ENCODE measurements at regions not wholly inside any gene's neighbourhood (a gene's known extent, or its start where the extent isn't known, plus 50 kb on each side); places are given as distances from the start of the nearest gene placed in this dataset.

GRCh38 chr12:58537278-58537677 lies 383.0 kb downstream of the LRIG3 start:
- no peak for TF ChIP-seq CTCF (IDR thresholded peaks at IDR 0.05; ENCODE audit: insufficient read depth, low read length, poor library complexity, severe bottlenecking)
- Histone ChIP-seq H3K36me3 (ENCODE audit: control insufficient read depth, insufficient read depth, low read length) (no peaks in the 10 kb centered on the region), H3K4me3 (ENCODE audit: low read depth, low read length) (no peak overlapping the region), H3K27me3 (ENCODE audit: control insufficient read depth, insufficient read depth, low read length) (no peaks in the 10 kb centered on the region)
- no peak for DNase-seq (ENCODE audit: low read depth)

GRCh38 chr12:58539295-58539694 lies 381.0 kb downstream of the LRIG3 start:
- H3K4me3 ChIP-seq (ENCODE audit: low read depth, low read length): no peak overlapping the region
- H3K27me3 ChIP-seq (ENCODE audit: control insufficient read depth, insufficient read depth, low read length): no peaks in the 10 kb centered on the region
- no peaks in the 10 kb centered on the region for H3K36me3 ChIP-seq (ENCODE audit: control insufficient read depth, insufficient read depth, low read length)
- TF ChIP-seq CTCF (IDR thresholded peaks at IDR 0.05; ENCODE audit: insufficient read depth, low read length, poor library complexity, severe bottlenecking): no peak
- no peak for DNase-seq (ENCODE audit: low read depth)

GRCh38 chr12:58540480-58541299 lies 379.6 kb downstream of the LRIG3 start:
- TF ChIP-seq CTCF (IDR thresholded peaks at IDR 0.05; ENCODE audit: insufficient read depth, low read length, poor library complexity, severe bottlenecking): peak; percentile 84
- Histone ChIP-seq H3K36me3 (ENCODE audit: control insufficient read depth, insufficient read depth, low read length) (no peaks in the 10 kb centered on the region), H3K4me3 (ENCODE audit: low read depth, low read length) (no peak overlapping the region), H3K27me3 (ENCODE audit: control insufficient read depth, insufficient read depth, low read length) (no peaks in the 10 kb centered on the region)
- DNase-seq (ENCODE audit: low read depth): no peak

GRCh38 chr12:58541300-58541690 lies 379.0 kb downstream of the LRIG3 start:
- TF ChIP-seq CTCF (IDR thresholded peaks at IDR 0.05; ENCODE audit: insufficient read depth, low read length, poor library complexity, severe bottlenecking): no peak
- no peak for DNase-seq (ENCODE audit: low read depth)
- no peaks in the 10 kb centered on the region for H3K27me3 ChIP-seq (ENCODE audit: control insufficient read depth, insufficient read depth, low read length)
- H3K4me3 ChIP-seq (ENCODE audit: low read depth, low read length): no peak overlapping the region
- no peaks in the 10 kb centered on the region for H3K36me3 ChIP-seq (ENCODE audit: control insufficient read depth, insufficient read depth, low read length)

GRCh38 chr12:58544281-58544680 lies 376.0 kb downstream of the LRIG3 start:
- Histone ChIP-seq H3K36me3 (ENCODE audit: control insufficient read depth, insufficient read depth, low read length) (no peaks in the 10 kb centered on the region), H3K27me3 (ENCODE audit: control insufficient read depth, insufficient read depth, low read length) (no peaks in the 10 kb centered on the region), H3K4me3 (ENCODE audit: low read depth, low read length) (no peak overlapping the region)
- no peak for TF ChIP-seq CTCF (IDR thresholded peaks at IDR 0.05; ENCODE audit: insufficient read depth, low read length, poor library complexity, severe bottlenecking)
- no peak for DNase-seq (ENCODE audit: low read depth)

- Histone ChIP-seq H3K27me3 (ENCODE audit: control insufficient read depth, insufficient read depth, low read length) (no peaks in the 10 kb centered on the region), H3K36me3 (ENCODE audit: control insufficient read depth, insufficient read depth, low read length) (no peaks in the 10 kb centered on the region), H3K4me3 (ENCODE audit: low read depth, low read length) (no peak overlapping the region)
- TF ChIP-seq CTCF (IDR thresholded peaks at IDR 0.05; ENCODE audit: insufficient read depth, low read length, poor library complexity, severe bottlenecking): no peak
- no peak for DNase-seq (ENCODE audit: low read depth)
These were observed 373.1 kb downstream of the LRIG3 start for GRCh38 chr12:58547217-58547616.

All from kidney epithelial cell (primary cell).